GM21619 (cell line): ENCODE measurements at regions not wholly inside any gene's neighbourhood (a gene's known extent, or its start where the extent isn't known, plus 50 kb on each side); places are given as distances from the start of the nearest gene placed in this dataset.
A peak's percentile ranks its signal among the peaks of the same experiment; 100 is the strongest.

Experiments used
- ATAC-seq: cut with Tn5 transposase; IDR thresholded peaks from one replicate; pipeline ENCODE4 v1.9.1; 2021; ENCODE audit not compliant: unreplicated experiment

- no peak for ATAC-seq
Observed at GRCh38 chr17:77320485-77321256, 179.9 kb downstream of the SEC14L1 start.

GRCh38 chr17:77321649-77322513 lies 181.1 kb downstream of the SEC14L1 start:
- no peak for ATAC-seq

- peak; percentile 19 for ATAC-seq
Observed at GRCh38 chr17:77322514-77323412, 182.0 kb downstream of the SEC14L1 start.

GRCh38 chr17:77323413-77324171 lies 182.8 kb downstream of the SEC14L1 start:
- ATAC-seq: no peak

- ATAC-seq: no peak
Observed at GRCh38 chr17:77324227-77324626, 183.5 kb downstream of the SEC14L1 start.

- ATAC-seq: peak; percentile 11
Observed at GRCh38 chr17:77325577-77326075, 184.9 kb downstream of the SEC14L1 start.

GRCh38 chr17:77326076-77326591 lies 185.4 kb downstream of the SEC14L1 start:
- ATAC-seq: no peak

GRCh38 chr17:77326636-77327035 lies 185.9 kb downstream of the SEC14L1 start:
- no peak for ATAC-seq

- no peak for ATAC-seq
Observed at GRCh38 chr17:77327181-77327565, 186.4 kb downstream of the SEC14L1 start.

- no peak for ATAC-seq
Observed at GRCh38 chr17:77327566-77328464, 187.0 kb downstream of the SEC14L1 start.

GRCh38 chr17:77328823-77329740 lies 188.3 kb downstream of the SEC14L1 start:
- ATAC-seq: no peak

- ATAC-seq: no peak
Observed at GRCh38 chr17:77329741-77330531, 189.2 kb downstream of the SEC14L1 start.

- ATAC-seq: no peak
Observed at GRCh38 chr17:77330602-77331081, 189.9 kb downstream of the SEC14L1 start.

- peak; percentile 71 for ATAC-seq
Observed at GRCh38 chr17:77331301-77331864, 190.6 kb downstream of the SEC14L1 start.

- no peak for ATAC-seq
Observed at GRCh38 chr17:77332034-77332971, 191.5 kb downstream of the SEC14L1 start.
